K562 (cell line): ENCODE measurements at regions not wholly inside any gene's neighbourhood (a gene's known extent, or its start where the extent isn't known, plus 50 kb on each side); places are given as distances from the start of the nearest gene placed in this dataset.

Source experiments
- CCAR2 ChIP-seq: fragments of 200-400 bp; formaldehyde crosslinking; IDR thresholded peaks from 2 replicates; pipeline ENCODE4 v1.6.1; 2017; ENCODE audit warnings: mild to moderate bottlenecking, low read depth, low read length
- CEBPB ChIP-seq: fragments of 450-650 bp; IDR thresholded peaks from 2 replicates; pipeline ENCODE4 v1.6.1; 2016; ENCODE audit warnings: missing genetic modification characterization, missing compliant biosample characterization
- EGR1 ChIP-seq: fragments of 450-650 bp; conservative IDR thresholded peaks from 2 replicates; pipeline ENCODE4 v1.6.1; 2017; ENCODE audit warnings: mild to moderate bottlenecking
- ESRRA ChIP-seq: fragments of 450-650 bp; IDR thresholded peaks from 2 replicates; pipeline ENCODE4 v1.6.1; 2014; ENCODE audit warnings: low read depth, mild to moderate bottlenecking, moderate library complexity, borderline replicate concordance
- MEIS2 ChIP-seq: fragments of 450-650 bp; IDR thresholded peaks from 2 replicates; pipeline ENCODE4 v1.6.1; 2014; ENCODE audit warnings: mild to moderate bottlenecking; ENCODE audit not compliant: partially characterized antibody
- ZNF121 ChIP-seq: sonication (generic); formaldehyde crosslinking; conservative IDR thresholded peaks from 2 replicates; pipeline ENCODE4 v1.8.0; 2022; ENCODE audit warnings: missing genetic modification reagents
- TF ChIP-seq, protein P1 (sequence below), 3 experiments: IDR thresholded peaks in 2 of 3; conservative IDR thresholded peaks in 1 of 3; 2 replicates each; pipeline ENCODE4 v1.5.1; 2011 to 2012; ENCODE audit warnings: low read length in 3 of 3, mild to moderate bottlenecking in 3 of 3, control low read depth in 2 of 3, improper control_type of control experiment in 1 of 3, inconsistent platforms in 1 of 3, low read depth in 1 of 3, mixed read lengths in 1 of 3, moderate library complexity in 1 of 3; ENCODE audit not compliant: insufficient read depth in 2 of 3
- TF ChIP-seq, protein P2 (sequence below): sonication (generic); formaldehyde crosslinking; IDR thresholded peaks from 2 replicates; pipeline ENCODE4 v1.8.0; 2023; ENCODE audit warnings: mild to moderate bottlenecking, missing genetic modification reagents

DNA sequence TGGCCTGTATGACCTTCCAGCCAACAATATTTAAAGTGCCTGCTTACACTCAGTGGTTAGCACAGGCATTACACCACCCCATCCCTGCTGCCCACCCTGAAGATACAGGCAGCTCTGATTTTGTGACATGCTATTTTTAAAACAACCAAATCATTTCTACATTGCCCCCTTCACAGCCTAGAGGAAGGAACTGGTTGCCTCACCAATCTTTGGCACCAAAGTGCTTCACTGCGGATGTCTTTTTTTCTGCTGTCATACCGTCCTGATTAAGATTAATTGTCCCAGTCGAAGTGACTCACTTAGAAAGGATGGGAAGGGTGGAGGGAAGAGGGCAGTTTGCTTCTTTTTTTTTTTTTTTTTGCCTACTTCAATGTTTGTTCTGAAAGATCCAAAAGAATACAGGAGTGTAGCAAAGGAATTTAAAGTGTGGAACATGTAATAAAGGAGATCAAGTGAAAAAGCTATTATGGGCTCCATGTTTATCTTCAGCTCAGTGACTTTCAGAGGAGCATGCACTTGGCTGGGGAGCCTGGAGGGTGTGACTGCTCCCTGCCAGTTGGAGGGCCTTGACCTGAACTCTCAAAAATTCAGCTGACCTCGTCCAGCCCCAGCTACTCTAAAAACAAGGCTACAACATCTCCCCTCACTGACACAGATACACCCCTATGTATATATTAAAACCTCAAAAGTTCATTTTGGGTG is 501.1 kb upstream of the TNP1 start:
- no peak for TF ChIP-seq ZNF121 (CRISPR knock-in tag)
- TF ChIP-seq CEBPB (tag), result no peak
- TF ChIP-seq, protein P1, sequence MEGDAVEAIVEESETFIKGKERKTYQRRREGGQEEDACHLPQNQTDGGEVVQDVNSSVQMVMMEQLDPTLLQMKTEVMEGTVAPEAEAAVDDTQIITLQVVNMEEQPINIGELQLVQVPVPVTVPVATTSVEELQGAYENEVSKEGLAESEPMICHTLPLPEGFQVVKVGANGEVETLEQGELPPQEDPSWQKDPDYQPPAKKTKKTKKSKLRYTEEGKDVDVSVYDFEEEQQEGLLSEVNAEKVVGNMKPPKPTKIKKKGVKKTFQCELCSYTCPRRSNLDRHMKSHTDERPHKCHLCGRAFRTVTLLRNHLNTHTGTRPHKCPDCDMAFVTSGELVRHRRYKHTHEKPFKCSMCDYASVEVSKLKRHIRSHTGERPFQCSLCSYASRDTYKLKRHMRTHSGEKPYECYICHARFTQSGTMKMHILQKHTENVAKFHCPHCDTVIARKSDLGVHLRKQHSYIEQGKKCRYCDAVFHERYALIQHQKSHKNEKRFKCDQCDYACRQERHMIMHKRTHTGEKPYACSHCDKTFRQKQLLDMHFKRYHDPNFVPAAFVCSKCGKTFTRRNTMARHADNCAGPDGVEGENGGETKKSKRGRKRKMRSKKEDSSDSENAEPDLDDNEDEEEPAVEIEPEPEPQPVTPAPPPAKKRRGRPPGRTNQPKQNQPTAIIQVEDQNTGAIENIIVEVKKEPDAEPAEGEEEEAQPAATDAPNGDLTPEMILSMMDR (IDR thresholded peaks at IDR 0.05 in 2 of 3, conservative IDR thresholded peaks at IDR 0.05 in 1 of 3; ENCODE audit: insufficient read depth in 2 of 3, low read depth in 1 of 3, low read length in 3 of 3), result no peak
- TF ChIP-seq, protein P2, sequence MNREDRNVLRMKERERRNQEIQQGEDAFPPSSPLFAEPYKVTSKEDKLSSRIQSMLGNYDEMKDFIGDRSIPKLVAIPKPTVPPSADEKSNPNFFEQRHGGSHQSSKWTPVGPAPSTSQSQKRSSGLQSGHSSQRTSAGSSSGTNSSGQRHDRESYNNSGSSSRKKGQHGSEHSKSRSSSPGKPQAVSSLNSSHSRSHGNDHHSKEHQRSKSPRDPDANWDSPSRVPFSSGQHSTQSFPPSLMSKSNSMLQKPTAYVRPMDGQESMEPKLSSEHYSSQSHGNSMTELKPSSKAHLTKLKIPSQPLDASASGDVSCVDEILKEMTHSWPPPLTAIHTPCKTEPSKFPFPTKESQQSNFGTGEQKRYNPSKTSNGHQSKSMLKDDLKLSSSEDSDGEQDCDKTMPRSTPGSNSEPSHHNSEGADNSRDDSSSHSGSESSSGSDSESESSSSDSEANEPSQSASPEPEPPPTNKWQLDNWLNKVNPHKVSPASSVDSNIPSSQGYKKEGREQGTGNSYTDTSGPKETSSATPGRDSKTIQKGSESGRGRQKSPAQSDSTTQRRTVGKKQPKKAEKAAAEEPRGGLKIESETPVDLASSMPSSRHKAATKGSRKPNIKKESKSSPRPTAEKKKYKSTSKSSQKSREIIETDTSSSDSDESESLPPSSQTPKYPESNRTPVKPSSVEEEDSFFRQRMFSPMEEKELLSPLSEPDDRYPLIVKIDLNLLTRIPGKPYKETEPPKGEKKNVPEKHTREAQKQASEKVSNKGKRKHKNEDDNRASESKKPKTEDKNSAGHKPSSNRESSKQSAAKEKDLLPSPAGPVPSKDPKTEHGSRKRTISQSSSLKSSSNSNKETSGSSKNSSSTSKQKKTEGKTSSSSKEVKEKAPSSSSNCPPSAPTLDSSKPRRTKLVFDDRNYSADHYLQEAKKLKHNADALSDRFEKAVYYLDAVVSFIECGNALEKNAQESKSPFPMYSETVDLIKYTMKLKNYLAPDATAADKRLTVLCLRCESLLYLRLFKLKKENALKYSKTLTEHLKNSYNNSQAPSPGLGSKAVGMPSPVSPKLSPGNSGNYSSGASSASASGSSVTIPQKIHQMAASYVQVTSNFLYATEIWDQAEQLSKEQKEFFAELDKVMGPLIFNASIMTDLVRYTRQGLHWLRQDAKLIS (CRISPR knock-in tag), result no peak
- no peak for TF ChIP-seq CCAR2
- no peak for TF ChIP-seq ESRRA
- TF ChIP-seq MEIS2, result peak; percentile 93
- no peak for TF ChIP-seq EGR1
